GM12874 (cell line): ENCODE measurements at regions not wholly inside any gene's neighbourhood (a gene's known extent, or its start where the extent isn't known, plus 50 kb on each side); places are given as distances from the start of the nearest gene placed in this dataset.

Source experiments
- TF ChIP-seq, protein P1 (sequence below): IDR thresholded peaks from 2 replicates; pipeline ENCODE4 v1.5.1; 2011; ENCODE audit warnings: low read depth, mild to moderate bottlenecking, control low read depth, low read length, moderate library complexity; ENCODE audit not compliant: insufficient read depth

DNA sequence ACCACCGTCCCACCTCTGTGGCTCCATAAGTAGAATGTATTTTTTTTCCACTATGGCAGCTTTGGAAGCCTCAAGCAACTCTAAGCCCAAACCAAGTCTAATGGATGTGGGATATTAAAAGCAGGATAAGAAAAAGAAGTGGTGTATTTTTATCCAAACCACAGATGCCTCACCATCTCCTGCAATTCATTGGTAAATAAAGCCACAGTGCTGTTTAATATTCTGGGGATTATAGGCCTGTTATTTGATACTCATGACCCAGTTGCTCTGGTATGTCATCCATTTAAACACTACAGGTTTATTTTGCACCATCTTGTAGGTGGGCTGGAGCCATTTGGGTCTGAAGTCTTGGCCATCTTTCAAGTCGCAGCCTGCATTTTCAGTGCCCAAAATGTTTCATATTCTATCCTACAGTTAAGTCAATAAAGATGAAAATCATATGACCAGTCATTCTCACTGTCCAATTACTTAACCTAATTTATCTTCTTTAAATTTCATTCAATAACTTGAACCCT lies 279.5 kb upstream of the EPHA4 start:
- TF ChIP-seq, protein P1, sequence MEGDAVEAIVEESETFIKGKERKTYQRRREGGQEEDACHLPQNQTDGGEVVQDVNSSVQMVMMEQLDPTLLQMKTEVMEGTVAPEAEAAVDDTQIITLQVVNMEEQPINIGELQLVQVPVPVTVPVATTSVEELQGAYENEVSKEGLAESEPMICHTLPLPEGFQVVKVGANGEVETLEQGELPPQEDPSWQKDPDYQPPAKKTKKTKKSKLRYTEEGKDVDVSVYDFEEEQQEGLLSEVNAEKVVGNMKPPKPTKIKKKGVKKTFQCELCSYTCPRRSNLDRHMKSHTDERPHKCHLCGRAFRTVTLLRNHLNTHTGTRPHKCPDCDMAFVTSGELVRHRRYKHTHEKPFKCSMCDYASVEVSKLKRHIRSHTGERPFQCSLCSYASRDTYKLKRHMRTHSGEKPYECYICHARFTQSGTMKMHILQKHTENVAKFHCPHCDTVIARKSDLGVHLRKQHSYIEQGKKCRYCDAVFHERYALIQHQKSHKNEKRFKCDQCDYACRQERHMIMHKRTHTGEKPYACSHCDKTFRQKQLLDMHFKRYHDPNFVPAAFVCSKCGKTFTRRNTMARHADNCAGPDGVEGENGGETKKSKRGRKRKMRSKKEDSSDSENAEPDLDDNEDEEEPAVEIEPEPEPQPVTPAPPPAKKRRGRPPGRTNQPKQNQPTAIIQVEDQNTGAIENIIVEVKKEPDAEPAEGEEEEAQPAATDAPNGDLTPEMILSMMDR: no peak

DNA sequence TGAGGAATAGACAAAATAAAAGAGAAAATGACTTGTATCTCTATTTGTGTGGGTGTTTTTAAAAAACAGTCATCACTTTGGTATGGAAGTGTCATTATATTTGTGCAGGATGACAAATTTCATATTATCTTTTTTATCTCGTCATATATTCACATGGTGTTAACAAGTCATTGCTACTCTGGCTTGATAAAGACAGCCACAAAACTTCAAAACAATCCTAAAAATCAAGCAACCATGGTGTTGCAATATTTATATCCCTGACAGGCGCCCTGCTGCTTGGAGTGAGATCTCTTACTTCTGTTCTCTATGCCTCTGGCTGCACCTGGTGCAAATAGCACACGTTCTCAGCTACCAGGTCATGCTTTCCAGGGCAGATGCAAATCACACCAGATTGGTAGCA lies 278.0 kb upstream of the EPHA4 start:
- TF ChIP-seq, protein P1: no peak

GRCh38 chr2:221848286-221848685 lies 276.2 kb upstream of the EPHA4 start:
- TF ChIP-seq, protein P1: no peak

DNA sequence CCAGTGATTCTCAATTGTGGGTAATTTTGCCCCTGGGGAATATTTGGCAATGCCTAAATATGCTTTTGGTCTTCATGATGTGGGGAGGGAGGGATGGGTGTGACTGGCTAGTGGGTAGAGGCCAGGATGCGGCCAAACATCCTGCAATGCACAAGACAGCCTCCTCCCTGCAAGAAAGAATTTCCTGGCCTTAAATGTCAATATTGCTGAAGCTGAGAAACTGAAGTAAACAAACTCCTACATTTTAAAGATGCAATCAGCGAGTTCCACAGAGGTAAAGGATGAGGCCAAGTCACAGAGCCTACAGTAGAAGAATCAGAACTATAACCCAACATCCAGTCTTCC lies 272.9 kb upstream of the EPHA4 start:
- TF ChIP-seq, protein P1: no peak

GRCh38 chr2:221844212-221845020 lies 272.3 kb upstream of the EPHA4 start:
- TF ChIP-seq, protein P1: no peak

DNA sequence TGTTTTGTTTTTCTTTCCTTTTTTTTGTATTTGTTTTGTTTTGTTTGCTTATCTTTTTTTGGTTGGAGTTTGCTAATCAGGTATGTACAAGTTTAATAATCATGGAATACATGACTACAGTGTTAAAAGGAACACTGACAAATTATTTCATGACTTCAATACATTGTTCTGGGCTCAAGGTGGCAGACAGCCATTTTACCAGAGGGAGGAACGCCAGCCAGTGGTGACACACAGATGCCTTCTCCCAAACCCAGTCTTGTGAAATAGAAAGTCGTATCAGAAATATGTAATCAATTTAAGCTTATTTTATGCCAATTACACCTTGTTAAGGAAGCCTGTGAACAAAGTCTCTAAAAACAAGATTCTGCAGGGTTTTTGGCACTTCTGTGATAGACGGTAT lies 264.0 kb upstream of the EPHA4 start:
- TF ChIP-seq, protein P1: no peak

- TF ChIP-seq, protein P1: no peak
Measured at GRCh38 chr2:221833966-221834365, 261.9 kb upstream of the EPHA4 start.
